Renal pelvis (tissue), 1 donor: ENCODE measurements at regions not wholly inside any gene's neighbourhood (a gene's known extent, or its start where the extent isn't known, plus 50 kb on each side); places are given as distances from the start of the nearest gene placed in this dataset.
A peak's percentile ranks its signal among the peaks of the same experiment; 100 is the strongest.

Experiments used
- DNase-seq: peaks from one replicate; pipeline ENCODE4 v3.0.0-alpha.2; 2013

DNA sequence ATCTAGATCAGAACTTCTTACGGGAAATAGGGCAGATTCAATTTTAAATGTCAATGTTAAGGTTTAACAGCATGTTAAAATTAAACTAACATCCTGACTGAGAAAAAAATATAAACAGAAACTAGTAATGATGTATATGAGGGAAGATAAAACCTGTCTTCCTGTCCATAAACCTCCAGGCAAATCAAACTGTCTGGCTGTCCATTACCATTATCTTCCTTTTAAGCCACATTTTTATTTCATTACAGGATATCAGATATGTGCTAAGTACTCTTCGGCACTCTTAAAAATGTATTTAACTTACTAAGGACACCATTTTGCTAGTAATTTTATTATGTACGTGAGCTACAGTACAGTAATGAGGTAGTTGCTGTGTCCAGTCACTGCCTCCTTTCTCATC is 1461.7 kb upstream of the ALCAM start:
- no peak for DNase-seq

DNA sequence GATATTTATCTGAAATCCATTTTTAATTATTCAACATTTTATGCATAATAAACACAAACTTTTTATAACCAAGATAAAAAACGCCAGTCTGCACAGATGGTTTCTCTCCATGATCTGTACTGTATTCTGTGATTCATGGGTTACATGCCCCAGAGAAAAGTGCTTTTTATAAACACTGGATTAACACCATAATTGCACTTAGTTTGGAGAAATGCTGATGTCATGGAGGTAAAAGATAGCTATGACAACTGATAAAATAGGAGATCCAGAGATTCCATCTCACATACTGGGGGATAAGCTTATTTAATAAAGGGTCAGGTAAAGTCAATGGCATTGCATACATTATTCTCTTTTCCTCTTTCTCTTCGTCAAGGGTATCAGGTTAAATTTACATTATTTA is 1460.4 kb upstream of the ALCAM start:
- DNase-seq = no peak

DNA sequence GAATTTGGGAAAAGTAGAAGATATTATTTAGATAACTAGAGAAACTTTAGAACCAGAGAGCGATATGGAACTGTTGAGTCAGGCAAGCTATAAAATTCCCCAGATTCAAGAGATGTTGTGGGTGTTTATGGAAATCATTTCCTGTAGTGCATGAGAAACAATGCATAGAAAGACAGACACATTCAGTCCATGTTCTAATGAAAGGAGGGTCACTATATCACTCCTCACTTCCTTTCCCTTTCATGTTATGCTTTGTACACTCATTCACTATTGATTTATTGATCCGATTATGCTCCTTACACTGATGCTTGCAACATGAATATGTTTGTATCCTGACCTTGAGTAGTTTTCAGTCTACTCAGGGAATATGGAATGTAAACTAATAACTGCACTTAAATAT is 1459.9 kb upstream of the ALCAM start:
- DNase-seq = no peak

DNA sequence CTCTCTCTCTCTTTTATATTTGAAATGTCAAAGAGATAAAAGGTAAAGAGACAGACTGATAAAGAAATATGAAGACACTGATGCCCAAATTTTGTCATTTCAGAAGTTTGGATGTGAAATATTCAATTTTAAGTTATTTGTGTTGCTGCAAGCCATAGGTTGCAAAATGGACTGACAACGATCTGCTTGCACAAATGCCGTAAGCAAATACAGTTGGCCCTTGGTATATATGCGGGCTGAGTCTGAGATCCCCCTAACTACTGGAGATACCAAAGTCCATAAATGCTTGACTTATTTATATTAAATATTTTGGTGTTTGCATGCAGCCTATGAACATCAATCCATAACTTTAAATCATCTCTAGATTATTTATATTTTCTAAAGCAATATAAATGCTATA is 1459.1 kb upstream of the ALCAM start:
- no peak for DNase-seq

DNA sequence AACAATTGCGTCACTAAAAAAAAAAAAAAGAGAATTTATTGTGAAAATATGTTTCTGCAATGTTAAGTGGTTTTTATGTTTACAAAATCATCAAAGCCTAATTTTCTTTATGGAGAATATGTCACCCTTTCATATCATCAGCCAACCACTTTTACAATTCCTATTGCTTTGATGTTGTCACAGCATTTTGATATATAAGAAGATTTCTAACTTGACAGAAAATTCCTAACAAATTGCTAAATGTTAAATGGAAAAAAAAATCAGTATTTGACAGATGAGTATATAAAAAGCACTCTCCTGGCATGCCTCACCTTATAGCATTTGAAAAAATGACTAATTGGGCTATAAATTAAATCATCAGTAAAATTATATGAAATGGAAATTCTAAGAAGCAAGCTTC is 1457.3 kb upstream of the ALCAM start:
- no peak for DNase-seq

DNA sequence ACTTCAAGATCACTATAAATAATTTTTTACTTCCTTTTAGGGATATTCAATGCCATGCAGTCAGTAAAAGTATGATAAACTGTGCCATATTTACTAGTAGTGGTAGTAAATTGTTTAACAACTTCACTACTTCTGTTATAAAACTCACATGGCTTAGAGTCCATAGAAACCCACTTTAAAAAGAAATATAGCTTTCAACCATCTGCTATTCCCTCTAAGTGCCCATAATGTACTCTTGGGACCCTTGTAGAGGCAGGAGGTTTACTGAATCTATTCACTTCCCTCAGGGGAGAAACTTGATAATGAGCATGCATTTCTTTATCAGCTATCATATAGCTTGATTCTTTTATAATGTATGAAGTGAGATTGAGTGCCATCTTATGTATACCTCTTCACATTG is 1448.4 kb upstream of the ALCAM start:
- no peak for DNase-seq

DNA sequence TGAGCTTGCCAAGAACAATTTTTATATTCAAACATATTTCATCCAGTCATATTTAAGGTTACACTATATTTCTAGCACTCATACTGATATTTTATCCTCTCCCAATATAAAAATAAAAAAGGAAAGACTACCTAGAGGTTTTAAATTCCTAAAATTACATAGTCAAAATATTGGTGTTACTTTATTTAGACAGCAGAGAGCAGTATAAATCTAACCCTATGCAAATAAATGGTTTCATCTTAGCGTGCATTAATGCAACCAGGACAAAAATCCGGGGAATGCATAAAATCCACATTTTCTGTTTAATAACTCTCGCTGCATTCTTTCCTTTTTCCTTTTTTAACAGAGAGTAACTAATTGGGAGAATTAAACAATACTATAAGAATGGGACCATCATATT is 1447.4 kb upstream of the ALCAM start:
- DNase-seq = no peak

DNA sequence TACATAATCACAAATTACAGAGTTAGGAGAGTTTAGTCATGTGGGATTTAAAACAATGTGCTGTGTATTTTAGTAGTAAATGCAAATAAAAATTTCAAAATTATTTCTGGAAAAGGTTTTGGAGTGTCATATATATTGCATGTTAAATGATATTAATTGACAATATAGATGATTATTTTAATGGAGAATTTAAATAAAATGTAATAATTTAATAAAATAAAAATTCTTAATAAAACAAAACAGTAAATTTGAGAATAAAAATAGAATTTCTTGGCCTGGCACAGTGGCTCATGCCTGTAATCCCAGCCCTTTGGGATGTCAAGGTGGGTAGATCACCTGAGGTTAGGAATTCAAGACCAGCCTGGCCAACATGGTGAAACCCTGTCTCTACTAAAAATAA is 1442.8 kb upstream of the ALCAM start:
- no peak for DNase-seq

DNA sequence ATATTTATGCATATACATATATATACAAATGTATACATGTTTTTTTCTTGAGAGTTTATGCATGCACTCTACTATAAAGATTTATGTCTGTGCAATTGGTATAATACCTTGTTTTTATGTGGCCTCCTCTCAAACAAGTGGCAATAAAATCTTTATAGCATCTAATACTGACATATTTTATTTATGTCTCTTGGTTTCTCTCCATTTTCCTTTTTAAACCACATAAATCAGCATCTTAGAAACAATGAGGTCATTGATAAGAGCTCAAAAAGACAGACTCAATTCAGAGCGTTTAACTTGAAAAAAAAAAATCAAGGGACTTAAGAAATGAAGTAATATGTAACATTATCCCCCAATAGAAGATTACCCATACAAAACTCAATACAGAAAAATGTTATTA is 1442.2 kb upstream of the ALCAM start:
- DNase-seq = no peak

DNA sequence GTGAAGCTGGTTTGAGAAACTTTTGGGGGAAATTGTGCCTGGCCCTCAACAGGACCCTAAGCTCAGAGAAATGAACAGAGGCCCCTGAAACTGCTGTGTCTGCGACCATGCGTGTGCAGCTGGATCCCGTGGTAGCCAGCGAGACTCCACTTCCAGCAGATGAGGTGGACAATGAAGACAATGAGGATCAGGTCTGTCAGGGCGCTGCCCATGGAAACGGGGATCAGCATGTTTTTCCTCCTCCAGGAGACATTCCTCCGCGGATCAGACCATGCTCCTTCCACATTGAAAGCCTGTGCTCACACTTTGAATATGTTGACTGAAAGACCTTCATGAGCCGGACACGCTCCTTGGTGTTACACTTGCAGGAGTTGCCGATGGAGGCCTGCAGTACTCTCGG is 1439.8 kb upstream of the ALCAM start:
- DNase-seq = no peak

DNA sequence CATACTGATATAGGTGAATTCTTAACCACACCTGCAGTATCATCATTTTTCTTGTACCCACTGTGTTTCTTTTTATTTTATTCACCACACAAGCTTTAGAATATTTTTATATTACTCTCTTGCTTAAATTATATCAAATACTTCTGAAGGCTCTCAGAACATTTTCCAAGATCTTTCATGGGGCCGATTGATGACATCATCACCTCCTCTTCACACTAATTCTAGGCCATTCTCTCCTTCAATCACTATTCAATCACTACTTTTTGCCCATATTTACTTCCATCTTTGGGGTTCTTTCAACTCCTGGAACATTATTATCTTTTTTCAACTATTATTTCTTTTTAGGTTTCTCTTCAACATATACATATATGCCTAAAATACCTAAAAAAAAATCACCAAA is 1438.8 kb upstream of the ALCAM start:
- no peak for DNase-seq

DNA sequence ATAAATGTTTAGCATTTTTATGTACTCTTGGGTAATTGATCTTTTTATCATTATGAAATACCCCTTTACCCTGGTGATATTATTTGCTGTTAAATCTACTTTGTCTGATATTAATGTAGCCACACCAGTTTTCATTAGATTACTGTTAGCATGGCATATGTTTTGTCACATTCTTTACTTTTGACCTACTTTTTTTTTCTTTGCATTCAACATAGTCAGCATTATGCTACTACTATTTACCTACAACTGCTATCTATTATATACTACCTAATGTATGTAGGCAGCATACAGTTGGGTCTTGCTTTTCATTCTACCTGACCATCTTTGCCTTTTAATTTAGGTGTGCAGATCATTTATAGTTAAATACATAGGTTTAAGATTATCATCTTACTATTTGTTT is 1429.6 kb upstream of the ALCAM start:
- DNase-seq = no peak

DNA sequence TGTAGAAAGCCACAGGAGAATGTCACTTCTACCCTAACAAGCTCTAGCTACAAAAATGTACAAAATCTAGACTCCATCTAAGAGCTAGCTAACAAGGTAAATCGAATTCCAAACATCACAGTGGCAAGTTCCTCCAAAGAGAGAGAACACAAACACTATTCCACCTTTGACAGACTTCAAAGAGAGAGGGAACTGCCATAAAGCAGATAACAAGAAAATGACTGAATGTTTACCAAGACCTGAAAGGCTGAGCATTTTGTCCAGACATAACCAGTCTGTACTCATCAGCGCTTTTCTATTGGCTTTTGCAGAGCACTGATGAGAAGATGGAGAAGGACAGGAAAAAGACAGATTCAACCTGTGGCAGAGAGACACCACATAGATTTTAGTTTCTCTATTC is 1419.6 kb upstream of the ALCAM start:
- no peak for DNase-seq

DNA sequence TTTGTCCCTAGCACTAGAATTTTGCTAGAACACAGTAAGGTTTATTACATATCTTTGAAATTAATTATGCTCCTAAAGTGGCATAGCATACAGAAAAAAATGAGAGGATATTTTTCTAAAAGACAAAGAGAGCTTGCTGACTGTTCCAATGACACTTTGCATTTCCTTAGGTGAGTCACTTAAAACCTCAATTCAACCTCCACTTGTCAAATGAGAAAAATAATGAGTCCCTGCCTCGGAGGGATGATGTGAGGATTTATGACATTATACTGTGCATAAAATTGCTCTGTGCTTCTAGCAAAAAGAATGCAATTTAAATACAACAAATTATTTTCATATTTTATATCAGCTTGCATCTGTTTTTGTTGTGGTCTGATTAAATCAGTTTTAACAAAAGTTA is 1417.0 kb upstream of the ALCAM start:
- no peak for DNase-seq

DNA sequence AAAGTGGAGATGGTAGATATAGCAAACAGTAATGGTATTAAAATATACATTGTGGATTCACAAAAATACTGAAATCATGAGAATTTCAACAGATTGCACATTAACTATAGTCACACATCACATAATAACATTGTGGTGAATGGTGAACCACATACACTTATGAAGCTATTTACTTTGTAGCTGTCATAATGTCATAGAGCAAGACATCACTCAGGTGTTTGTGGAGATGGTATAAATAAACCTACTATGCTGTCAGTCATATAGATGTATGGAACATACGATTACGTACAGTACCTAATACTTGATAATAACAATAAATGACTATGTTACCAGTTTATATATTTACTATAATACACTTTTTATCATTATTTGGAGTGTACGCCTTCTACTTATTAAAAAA is 1416.0 kb upstream of the ALCAM start:
- no peak for DNase-seq

DNA sequence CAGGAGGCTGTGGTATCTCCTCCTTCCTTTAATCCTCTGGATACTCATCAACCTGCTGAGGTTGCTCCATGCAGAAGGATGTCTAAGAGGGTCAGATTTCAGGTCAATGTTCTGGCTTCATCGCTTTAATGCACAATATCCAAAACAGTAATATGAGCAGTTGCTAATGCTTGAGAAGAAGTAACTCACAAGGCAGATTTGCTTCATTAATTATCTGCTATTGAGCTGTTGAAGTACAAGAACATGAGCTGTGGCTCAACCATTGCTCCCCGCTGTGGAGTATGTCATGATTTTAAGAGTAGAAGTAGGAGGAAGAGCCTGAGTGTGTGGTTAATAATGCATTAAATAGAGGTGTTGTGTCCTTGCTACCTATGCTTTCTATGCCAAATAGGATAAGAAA is 1412.9 kb upstream of the ALCAM start:
- peak; percentile 48 for DNase-seq

DNA sequence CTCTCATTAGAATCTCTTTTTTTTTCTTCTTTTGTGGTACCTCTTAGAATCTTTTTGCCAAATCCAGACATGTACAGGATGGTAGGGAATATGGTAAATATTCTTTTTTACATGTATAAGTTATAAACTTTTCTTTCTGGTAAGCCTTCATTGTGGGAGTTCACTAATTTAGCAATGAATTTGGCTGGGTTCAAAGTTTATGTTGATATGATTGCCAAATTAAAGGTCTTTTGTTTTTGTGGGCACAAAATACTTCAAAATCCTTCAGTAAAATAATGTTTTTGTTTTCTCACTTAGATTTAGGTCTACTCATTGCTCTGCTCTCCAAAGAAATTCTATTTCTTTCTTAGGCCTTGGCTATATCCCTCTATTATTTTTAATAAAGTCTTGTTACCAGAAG is 1405.9 kb upstream of the ALCAM start:
- DNase-seq = no peak

DNA sequence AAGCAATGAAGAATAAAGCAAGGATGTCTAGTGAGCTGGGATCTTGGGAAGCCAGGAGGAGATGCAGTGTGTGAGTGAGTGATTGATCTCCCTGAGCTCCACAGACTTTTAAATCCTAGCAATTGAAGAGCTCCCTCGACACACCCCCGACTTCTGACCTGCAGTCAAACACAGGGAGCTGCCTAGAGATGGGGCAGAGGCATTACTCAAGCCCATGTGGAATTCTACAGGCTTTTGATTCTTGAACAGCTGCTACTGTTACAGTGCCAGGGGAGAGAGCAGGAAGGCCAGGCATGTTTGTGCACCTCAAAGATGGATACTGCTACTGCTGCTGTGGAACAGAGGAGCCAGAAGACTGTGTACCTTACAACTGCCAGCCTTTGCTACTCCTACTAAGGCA is 1403.1 kb upstream of the ALCAM start:
- no peak for DNase-seq

DNA sequence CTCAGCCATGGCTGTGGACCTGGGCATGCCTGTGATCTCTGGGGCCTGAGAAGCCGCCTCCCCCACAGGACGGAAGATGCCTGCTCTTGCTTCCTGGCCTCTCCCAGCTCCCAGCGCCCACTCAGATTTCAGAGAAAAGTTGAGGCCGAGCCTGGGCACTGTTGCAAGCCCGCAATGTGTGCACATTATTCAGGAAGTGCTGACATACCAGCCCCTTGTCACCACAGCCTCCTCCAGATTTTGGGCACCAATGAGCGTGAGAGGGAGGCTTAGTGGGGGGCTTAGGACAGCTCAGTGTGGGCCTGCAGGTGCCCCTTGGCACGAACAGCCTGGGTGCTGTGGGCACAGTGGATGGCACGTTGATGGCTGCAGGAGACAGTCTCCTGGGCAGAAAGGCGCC is 1400.9 kb upstream of the ALCAM start:
- no peak for DNase-seq

DNA sequence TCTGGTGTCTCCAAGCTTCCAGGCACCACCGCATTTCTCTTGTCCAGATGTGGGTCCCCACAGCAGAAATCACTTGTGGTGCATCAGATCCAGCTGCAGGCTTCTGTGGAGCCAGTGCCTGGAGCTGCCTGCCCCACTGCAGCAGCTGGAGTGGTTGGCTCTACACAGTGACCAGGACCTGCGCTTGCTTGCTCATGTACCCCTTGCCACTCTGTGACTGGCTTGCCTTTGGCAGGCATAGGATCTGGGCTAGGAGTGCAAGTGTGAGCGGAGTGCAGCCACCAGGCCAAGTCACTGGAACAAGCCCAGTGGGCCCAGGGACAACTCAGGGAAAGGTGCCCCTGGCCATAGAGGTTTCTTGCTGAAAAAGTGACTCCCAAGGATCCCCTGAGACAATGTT is 1400.0 kb upstream of the ALCAM start:
- no peak for DNase-seq

DNA sequence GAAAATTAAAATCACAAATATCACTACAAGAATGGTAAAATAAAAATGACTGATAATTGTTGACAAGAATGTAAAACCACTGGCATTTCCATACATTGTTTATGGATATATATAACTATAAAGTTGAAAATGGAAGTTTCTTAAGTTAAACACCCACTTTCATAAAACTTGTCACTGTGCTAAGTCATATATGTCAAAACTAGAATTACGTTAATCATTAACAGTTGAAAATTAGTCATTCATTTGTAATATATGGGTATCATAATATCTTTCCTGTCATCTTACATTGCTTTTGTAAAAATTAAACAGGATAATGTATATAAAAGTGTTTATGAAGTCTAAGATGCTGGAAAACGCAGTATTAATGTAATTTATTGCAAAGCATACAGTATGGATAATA is 1398.6 kb upstream of the ALCAM start:
- DNase-seq = no peak

DNA sequence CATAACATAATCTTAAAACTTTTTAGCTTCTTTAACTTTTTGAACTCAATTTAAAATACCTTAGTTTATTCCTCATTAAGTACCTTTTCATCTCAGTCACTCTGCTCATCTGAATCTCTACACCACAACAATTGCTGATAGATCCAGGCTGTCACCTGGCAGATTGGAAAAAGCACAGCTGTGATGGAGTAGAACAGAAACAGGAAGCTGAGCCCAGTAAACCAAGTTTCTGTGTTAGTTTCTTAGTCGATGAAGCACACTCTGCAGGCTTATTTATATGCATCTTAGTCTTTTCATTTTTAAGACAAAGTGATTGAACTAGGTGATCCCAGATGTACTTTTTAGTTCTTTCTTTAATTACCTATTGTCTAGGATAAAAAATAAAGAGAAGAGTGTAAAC is 1398.0 kb upstream of the ALCAM start:
- no peak for DNase-seq

DNA sequence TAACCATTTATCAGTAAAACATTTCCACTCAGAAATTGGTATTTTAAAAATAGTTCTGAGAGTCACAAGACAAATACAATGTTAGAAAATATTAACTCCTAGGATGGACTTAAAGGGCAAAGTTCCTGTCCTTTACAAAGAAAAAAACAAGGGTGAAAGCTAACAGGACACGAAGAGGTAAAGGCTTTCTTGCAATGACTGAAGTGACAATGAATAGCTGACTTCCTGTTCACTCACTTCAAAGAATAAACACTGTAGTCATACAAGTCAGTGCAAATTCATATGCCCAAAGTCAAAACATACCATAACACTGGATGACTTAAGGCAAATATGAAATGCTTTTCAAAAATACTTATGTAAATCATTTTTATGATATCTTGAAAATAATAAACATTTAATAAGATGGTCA is 1389.8 kb upstream of the ALCAM start:
- DNase-seq = no peak

DNA sequence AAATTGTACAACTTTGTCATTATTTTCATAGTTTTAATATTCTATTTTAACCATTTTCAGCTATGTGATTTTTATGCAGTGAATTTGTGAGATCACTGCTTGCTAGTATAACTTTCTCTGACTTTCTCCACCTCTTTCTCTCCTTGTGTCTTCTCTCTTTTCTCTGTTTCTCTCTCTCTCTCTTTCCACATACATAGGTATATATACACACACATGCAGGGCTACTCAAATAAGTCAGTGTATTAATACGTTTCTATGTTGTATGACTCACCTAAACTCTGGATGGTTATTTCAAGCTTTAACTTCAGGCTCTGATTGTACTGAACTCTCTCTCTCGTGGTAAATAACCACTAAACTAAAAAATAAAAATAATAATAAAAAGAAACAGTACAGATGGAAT is 1389.3 kb upstream of the ALCAM start:
- no peak for DNase-seq

DNA sequence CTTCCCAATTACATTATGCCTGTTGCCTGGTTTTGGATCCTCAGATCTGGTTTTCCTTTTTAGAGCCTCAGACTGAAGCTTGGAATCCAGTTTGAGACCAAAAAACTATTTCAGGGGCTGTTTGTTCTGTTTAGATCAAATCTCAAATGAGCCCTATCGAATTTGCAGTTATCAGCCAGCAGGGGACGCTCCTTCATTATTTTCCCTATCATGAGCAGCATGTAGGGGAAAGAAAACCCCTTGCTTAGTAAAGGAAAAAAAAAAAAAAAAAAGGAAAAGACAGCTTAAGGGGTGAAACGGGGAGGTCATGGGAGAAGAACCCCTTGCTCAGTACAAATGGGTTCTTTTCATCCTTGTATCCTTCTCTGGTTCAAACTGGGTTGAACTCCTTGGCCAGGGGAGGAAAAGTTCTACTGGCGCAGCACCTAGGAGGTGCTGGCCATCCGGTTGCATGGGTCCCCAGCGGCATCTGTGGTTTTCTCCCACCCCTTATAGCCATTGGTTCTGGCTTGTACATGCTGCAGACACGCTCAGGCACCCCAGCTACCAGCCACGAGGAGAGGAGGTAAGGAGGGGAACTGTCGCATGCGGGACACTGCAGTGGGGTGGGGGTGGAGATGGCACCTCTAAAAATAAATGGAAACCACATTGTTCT is 1375.1 kb upstream of the ALCAM start:
- DNase-seq = no peak
